Neural cell (in vitro differentiated cells): ENCODE measurements at regions not wholly inside any gene's neighbourhood (a gene's known extent, or its start where the extent isn't known, plus 50 kb on each side); places are given as distances from the start of the nearest gene placed in this dataset.

Experiments used
- H2AFZ ChIP-seq: fragments of 200-600, 300-800 bp; sonication (generic), shearing (Covaris generic); 2 replicates; pipeline ENCODE4 v1.6.0; 2014; ENCODE audit warnings: low read depth, mild to moderate bottlenecking, antibody characterized with exemption, low read length, moderate library complexity
- H3F3A ChIP-seq: fragments of 200-600 bp; shearing (Covaris generic); 2 replicates; pipeline ENCODE4 v1.6.1; 2016; ENCODE audit warnings: mild to moderate bottlenecking, moderate library complexity, mixed read lengths, antibody characterized with exemption, low read length; ENCODE audit not compliant: insufficient read depth, poor library complexity, severe bottlenecking
- H3K27ac ChIP-seq: fragments of 200-600, 300-800 bp; sonication (generic), shearing (Covaris generic); 2 replicates; pipeline ENCODE4 v1.5.1; 2014; ENCODE audit warnings: mild to moderate bottlenecking, low read length, moderate library complexity
- H3K27me3 ChIP-seq: fragments of 300-800, 200-600 bp; sonication (generic), shearing (Covaris generic); 2 replicates; pipeline ENCODE4 v1.6.0; 2014; ENCODE audit warnings: mild to moderate bottlenecking, low read depth, low read length, moderate library complexity; ENCODE audit not compliant: insufficient read depth
- H3K36me3 ChIP-seq: fragments of 300-800, 200-600 bp; sonication (generic), shearing (Covaris generic); 2 replicates; pipeline ENCODE4 v1.5.1; 2014; ENCODE audit warnings: mild to moderate bottlenecking, antibody characterized with exemption, low read length, moderate library complexity; ENCODE audit not compliant: insufficient read depth
- H3K4me2 ChIP-seq: fragments of 300-800, 200-600 bp; sonication (generic), shearing (Covaris generic); 2 replicates; pipeline ENCODE4 v1.6.0; 2014; ENCODE audit warnings: mild to moderate bottlenecking, low read length
- H3K4me3 ChIP-seq: fragments of 300-800, 200-600 bp; sonication (generic), shearing (Covaris generic); 2 replicates; pipeline ENCODE4 v1.5.1; 2014; ENCODE audit warnings: mild to moderate bottlenecking, low read length, moderate library complexity
- H3K79me2 ChIP-seq: fragments of 200-600 bp; shearing (Covaris generic); replicated peaks from 2 replicates; pipeline ENCODE4 v1.6.0; 2014; ENCODE audit warnings: mild to moderate bottlenecking, low read length, moderate library complexity; ENCODE audit not compliant: insufficient read depth
- H3K9ac ChIP-seq: fragments of 300-800, 200-600 bp; sonication (generic), shearing (Covaris generic); 2 replicates; pipeline ENCODE4 v1.6.1; 2016; ENCODE audit warnings: mild to moderate bottlenecking, low read length, mixed read lengths
- H3K9me2 ChIP-seq: fragments of 200-600 bp; shearing (Covaris generic); 2 replicates; pipeline ENCODE4 v1.6.1; 2016; ENCODE audit warnings: mild to moderate bottlenecking, low read length, mixed read lengths; ENCODE audit not compliant: insufficient read depth
- H3K9me3 ChIP-seq: fragments of 200-600, 300-800 bp; sonication (generic), shearing (Covaris generic); 2 replicates; pipeline ENCODE4 v1.6.1; 2016; ENCODE audit warnings: mild to moderate bottlenecking, mixed run types, low read length, moderate library complexity, mixed read lengths
- H4K20me1 ChIP-seq: fragments of 200-600 bp; shearing (Covaris generic); 2 replicates; pipeline ENCODE4 v1.6.1; 2016; ENCODE audit warnings: mild to moderate bottlenecking, mixed run types; ENCODE audit not compliant: insufficient read depth
- EP300 ChIP-seq: fragments of 450-650 bp; conservative IDR thresholded peaks from 2 replicates; pipeline ENCODE4 v1.6.1; 2014; ENCODE audit warnings: antibody characterized with exemption, mild to moderate bottlenecking, moderate library complexity; ENCODE audit not compliant: poor library complexity, severe bottlenecking
- EZH2 ChIP-seq: fragments of 200-600, 300-800 bp; shearing (Covaris generic), sonication (generic); IDR thresholded peaks from 2 replicates; pipeline ENCODE4 v1.6.1; 2014; ENCODE audit warnings: antibody characterized with exemption, low read length, borderline replicate concordance, mild to moderate bottlenecking; ENCODE audit not compliant: insufficient read depth, poor library complexity, severe bottlenecking
- MXI1 ChIP-seq: fragments of 450-650 bp; conservative IDR thresholded peaks from 2 replicates; pipeline ENCODE4 v1.6.1; 2014; ENCODE audit warnings: antibody characterized with exemption, mild to moderate bottlenecking; ENCODE audit not compliant: poor library complexity, severe bottlenecking
- POLR2AphosphoS5 ChIP-seq: IDR thresholded peaks from 2 replicates; pipeline ENCODE4 v1.6.1; 2012
- RAD21 ChIP-seq: fragments of 450-650 bp; conservative IDR thresholded peaks from 2 replicates; pipeline ENCODE4 v1.6.1; 2014; ENCODE audit warnings: antibody characterized with exemption, mild to moderate bottlenecking, moderate library complexity
- SMC3 ChIP-seq: fragments of 450-650 bp; conservative IDR thresholded peaks from 2 replicates; pipeline ENCODE4 v1.6.1; 2014; ENCODE audit warnings: antibody characterized with exemption, mild to moderate bottlenecking, moderate library complexity; ENCODE audit not compliant: poor library complexity
- TAF1 ChIP-seq: IDR thresholded peaks from 2 replicates; pipeline ENCODE4 v1.6.1; 2012; ENCODE audit warnings: low read depth
- TF ChIP-seq, protein P1 (sequence below): fragments of 450-650 bp; IDR thresholded peaks from 2 replicates; pipeline ENCODE4 v1.5.1; 2014; ENCODE audit warnings: antibody characterized with exemption, mild to moderate bottlenecking, moderate library complexity; ENCODE audit not compliant: poor library complexity, severe bottlenecking
- TF ChIP-seq, protein P2 (sequence below): IDR thresholded peaks from 2 replicates; pipeline ENCODE4 v1.6.1; 2012; ENCODE audit warnings: borderline replicate concordance

DNA sequence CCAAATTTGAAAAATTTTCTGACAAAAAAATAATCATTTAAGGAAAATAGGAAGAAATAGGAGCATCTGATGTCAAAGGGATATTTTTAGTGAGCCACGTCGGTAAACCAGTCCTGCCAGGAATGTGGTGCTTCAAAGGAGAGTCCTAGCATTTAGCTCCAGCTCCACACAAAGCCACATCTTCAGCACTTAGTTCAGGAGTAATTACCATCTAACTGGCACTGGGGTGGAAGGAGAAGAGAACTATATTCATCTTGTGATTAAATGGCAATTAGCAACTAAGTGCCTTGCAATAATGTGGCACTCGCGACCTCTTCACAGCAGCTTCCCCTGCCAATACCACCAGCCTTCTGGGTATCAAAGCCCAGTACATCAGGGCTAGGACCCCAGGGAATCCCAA, 409.1 kb downstream of the SETD4 start:
- H3F3A ChIP-seq: no peaks in the 10 kb centered on the region

DNA sequence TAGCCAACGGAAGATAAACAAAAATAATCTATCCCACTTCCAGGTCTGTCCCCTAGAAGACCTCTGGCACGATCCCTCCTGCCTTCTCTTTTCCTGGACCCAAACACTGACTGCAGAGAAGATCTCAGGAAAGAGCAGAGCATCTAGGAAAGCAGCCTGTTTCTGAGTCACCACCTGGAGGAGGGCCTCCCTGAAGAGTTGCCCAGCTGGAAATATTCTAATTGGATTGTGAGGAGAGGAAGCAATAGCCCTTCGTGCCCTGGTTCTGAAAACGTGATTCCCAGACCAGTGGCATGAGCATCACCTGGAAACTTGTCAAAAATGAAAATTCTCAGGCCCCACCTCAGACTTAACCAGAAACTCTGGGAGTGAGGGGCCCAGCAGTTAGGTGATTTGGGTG, 411.1 kb downstream of the SETD4 start:
- Histone ChIP-seq H3K9me2 (no peaks in the 10 kb centered on the region), H3K27me3 (no peaks in the 10 kb centered on the region), H3K4me3 (no peak overlapping the region), H3K9ac (no peak overlapping the region), H3K27ac (no peak overlapping the region), H3K9me3 (no peaks in the 10 kb centered on the region), H3K79me2 (no peaks in the 10 kb centered on the region), H3K36me3 (no peaks in the 10 kb centered on the region), H3K4me2 (no peak overlapping the region), H2AFZ (no peak overlapping the region), H3F3A (no peaks in the 10 kb centered on the region), H4K20me1 (no peaks in the 10 kb centered on the region)
- TF ChIP-seq EZH2 (no peak), MXI1 (no peak)

More for the DNA sequence above, 409.1 kb downstream of the SETD4 start:
- H3K79me2 ChIP-seq: no peaks in the 10 kb centered on the region
- no peak overlapping the region for H3K4me3 ChIP-seq
- no peak overlapping the region for H2AFZ ChIP-seq
- no peak overlapping the region for H3K9ac ChIP-seq
- H3K27me3 ChIP-seq: no peaks in the 10 kb centered on the region
- H4K20me1 ChIP-seq: no peaks in the 10 kb centered on the region
- H3K9me2 ChIP-seq: no peaks in the 10 kb centered on the region
- H3K9me3 ChIP-seq: no peaks in the 10 kb centered on the region
- H3K36me3 ChIP-seq: no peaks in the 10 kb centered on the region
- no peak overlapping the region for H3K27ac ChIP-seq
- H3K4me2 ChIP-seq: no peak overlapping the region
- no peak for TF ChIP-seq EZH2
- TF ChIP-seq, protein P1, sequence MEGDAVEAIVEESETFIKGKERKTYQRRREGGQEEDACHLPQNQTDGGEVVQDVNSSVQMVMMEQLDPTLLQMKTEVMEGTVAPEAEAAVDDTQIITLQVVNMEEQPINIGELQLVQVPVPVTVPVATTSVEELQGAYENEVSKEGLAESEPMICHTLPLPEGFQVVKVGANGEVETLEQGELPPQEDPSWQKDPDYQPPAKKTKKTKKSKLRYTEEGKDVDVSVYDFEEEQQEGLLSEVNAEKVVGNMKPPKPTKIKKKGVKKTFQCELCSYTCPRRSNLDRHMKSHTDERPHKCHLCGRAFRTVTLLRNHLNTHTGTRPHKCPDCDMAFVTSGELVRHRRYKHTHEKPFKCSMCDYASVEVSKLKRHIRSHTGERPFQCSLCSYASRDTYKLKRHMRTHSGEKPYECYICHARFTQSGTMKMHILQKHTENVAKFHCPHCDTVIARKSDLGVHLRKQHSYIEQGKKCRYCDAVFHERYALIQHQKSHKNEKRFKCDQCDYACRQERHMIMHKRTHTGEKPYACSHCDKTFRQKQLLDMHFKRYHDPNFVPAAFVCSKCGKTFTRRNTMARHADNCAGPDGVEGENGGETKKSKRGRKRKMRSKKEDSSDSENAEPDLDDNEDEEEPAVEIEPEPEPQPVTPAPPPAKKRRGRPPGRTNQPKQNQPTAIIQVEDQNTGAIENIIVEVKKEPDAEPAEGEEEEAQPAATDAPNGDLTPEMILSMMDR: no peak
- no peak for TF ChIP-seq MXI1
- no peak for TF ChIP-seq RAD21
- no peak for TF ChIP-seq EP300
- TF ChIP-seq TAF1: no peak
- no peak for TF ChIP-seq POLR2AphosphoS5
- TF ChIP-seq SMC3: no peak
- TF ChIP-seq, protein P2, sequence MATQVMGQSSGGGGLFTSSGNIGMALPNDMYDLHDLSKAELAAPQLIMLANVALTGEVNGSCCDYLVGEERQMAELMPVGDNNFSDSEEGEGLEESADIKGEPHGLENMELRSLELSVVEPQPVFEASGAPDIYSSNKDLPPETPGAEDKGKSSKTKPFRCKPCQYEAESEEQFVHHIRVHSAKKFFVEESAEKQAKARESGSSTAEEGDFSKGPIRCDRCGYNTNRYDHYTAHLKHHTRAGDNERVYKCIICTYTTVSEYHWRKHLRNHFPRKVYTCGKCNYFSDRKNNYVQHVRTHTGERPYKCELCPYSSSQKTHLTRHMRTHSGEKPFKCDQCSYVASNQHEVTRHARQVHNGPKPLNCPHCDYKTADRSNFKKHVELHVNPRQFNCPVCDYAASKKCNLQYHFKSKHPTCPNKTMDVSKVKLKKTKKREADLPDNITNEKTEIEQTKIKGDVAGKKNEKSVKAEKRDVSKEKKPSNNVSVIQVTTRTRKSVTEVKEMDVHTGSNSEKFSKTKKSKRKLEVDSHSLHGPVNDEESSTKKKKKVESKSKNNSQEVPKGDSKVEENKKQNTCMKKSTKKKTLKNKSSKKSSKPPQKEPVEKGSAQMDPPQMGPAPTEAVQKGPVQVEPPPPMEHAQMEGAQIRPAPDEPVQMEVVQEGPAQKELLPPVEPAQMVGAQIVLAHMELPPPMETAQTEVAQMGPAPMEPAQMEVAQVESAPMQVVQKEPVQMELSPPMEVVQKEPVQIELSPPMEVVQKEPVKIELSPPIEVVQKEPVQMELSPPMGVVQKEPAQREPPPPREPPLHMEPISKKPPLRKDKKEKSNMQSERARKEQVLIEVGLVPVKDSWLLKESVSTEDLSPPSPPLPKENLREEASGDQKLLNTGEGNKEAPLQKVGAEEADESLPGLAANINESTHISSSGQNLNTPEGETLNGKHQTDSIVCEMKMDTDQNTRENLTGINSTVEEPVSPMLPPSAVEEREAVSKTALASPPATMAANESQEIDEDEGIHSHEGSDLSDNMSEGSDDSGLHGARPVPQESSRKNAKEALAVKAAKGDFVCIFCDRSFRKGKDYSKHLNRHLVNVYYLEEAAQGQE: no peak

DNA sequence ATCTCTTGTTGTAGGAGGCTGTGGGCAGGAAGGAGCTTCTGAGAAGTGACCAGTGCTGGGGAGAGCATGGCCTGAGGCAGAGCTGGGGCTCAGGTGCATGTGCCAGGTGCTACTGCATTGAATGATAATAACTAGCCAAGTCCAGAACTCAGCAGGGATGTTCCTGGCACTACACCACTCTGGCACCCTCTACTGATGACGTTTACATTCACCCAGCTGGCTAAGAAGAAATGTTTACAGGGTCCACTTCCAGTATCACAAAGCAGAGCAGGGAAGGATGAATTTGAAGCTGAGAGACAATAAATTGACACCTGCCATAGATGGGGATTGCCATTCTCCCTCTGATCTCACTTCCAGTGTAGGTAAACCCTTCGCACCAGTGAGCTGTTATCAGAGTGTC, 411.8 kb downstream of the SETD4 start:
- no peak overlapping the region for H2AFZ ChIP-seq
- no peak overlapping the region for H3K4me2 ChIP-seq
- H4K20me1 ChIP-seq: no peaks in the 10 kb centered on the region

More for the DNA sequence above, 411.8 kb downstream of the SETD4 start:
- Histone ChIP-seq H3K9ac (no peak overlapping the region), H3K36me3 (no peaks in the 10 kb centered on the region), H3K9me3 (no peaks in the 10 kb centered on the region), H3K9me2 (no peaks in the 10 kb centered on the region), H3K27me3 (no peaks in the 10 kb centered on the region), H3K4me3 (no peak overlapping the region), H3F3A (no peaks in the 10 kb centered on the region), H3K27ac (no peak overlapping the region), H3K79me2 (no peaks in the 10 kb centered on the region)
- TF ChIP-seq, protein P1: no peak
- TF ChIP-seq, protein P2: no peak
- no peak for TF ChIP-seq EZH2
- TF ChIP-seq SMC3: no peak
- TF ChIP-seq TAF1: no peak
- TF ChIP-seq POLR2AphosphoS5: no peak
- TF ChIP-seq RAD21: no peak
- no peak for TF ChIP-seq EP300
- no peak for TF ChIP-seq MXI1
